H1 (cell line): ENCODE measurements at regions not wholly inside any gene's neighbourhood (a gene's known extent, or its start where the extent isn't known, plus 50 kb on each side); places are given as distances from the start of the nearest gene placed in this dataset.

Experiments
- CHD2 ChIP-seq: IDR thresholded peaks from 2 replicates; pipeline ENCODE4 v1.6.1; 2012; ENCODE audit warnings: low read length, improper control_type of control experiment
- CTCF ChIP-seq, 3 experiments: IDR thresholded peaks; 1 replicate in 2 of 3; 2 replicates in 1 of 3; pipeline versions ENCODE4 v1.5.1 to v1.6.1; 2011; ENCODE audit warnings: low read length in 3 of 3, mild to moderate bottlenecking in 3 of 3, inconsistent platforms in 2 of 3, low read depth in 1 of 3, moderate library complexity in 1 of 3; ENCODE audit not compliant: insufficient read depth in 1 of 3; ENCODE audit errors: control extremely low read depth in 1 of 3
- EZH2 ChIP-seq: fragments of 200-600 bp; sonication (generic); IDR thresholded peaks from 2 replicates; pipeline ENCODE4 v1.7.1; 2012; ENCODE audit warnings: low read depth, mild to moderate bottlenecking, moderate library complexity, low read length, inconsistent platforms; ENCODE audit not compliant: severe bottlenecking
- JUN ChIP-seq: IDR thresholded peaks from 2 replicates; pipeline ENCODE4 v1.6.1; 2011; ENCODE audit warnings: low read depth, mild to moderate bottlenecking, improper control_type of control experiment, low read length
- ZNF274 ChIP-seq: IDR thresholded peaks from 2 replicates; pipeline ENCODE4 v1.7.0; 2012; ENCODE audit warnings: low read length, borderline replicate concordance; ENCODE audit errors: extremely low read depth

GRCh38 chr4:180734753-180735432 is 1508.3 kb upstream of the TENM3 start:
- no peak for TF ChIP-seq CTCF (IDR thresholded peaks at IDR 0.05; ENCODE audit: control extremely low read depth in 1 of 3, insufficient read depth in 1 of 3, low read depth in 1 of 3, low read length in 3 of 3)
- no peak for TF ChIP-seq EZH2
- TF ChIP-seq ZNF274 = no peak
- no peak for TF ChIP-seq JUN
- TF ChIP-seq CHD2 = no peak
